GM12873 (cell line): ENCODE measurements at regions not wholly inside any gene's neighbourhood (a gene's known extent, or its start where the extent isn't known, plus 50 kb on each side); places are given as distances from the start of the nearest gene placed in this dataset.
A peak's percentile ranks its signal among the peaks of the same experiment; 100 is the strongest.

ENCODE experiments used
- CTCF ChIP-seq: IDR thresholded peaks from 2 replicates; pipeline ENCODE4 v1.5.1; 2012; ENCODE audit warnings: low read depth, mild to moderate bottlenecking, moderate library complexity, low read length, control low read depth; ENCODE audit not compliant: insufficient read depth; ENCODE audit errors: missing control alignments

- no peak for TF ChIP-seq CTCF
These were observed 251.0 kb downstream of the LOXHD1 start for GRCh38 chr18:46405832-46406538.

- TF ChIP-seq CTCF: no peak
These were observed 250.5 kb downstream of the LOXHD1 start for GRCh38 chr18:46406539-46406932.

GRCh38 chr18:46407486-46408166 is 249.4 kb downstream of the LOXHD1 start:
- no peak for TF ChIP-seq CTCF

GRCh38 chr18:46408334-46408987 is 248.6 kb downstream of the LOXHD1 start:
- TF ChIP-seq CTCF: peak; percentile 31

- no peak for TF ChIP-seq CTCF
These were observed 245.7 kb downstream of the LOXHD1 start for GRCh38 chr18:46411191-46411828.

GRCh38 chr18:46411867-46412690 is 244.9 kb downstream of the LOXHD1 start:
- no peak for TF ChIP-seq CTCF
